ENCODE measurements at regions not wholly inside any gene's neighbourhood (a gene's known extent, or its start where the extent isn't known, plus 50 kb on each side); places are given as distances from the start of the nearest gene placed in this dataset.

GRCh38 chr19:30762651-30763050 is 390.5 kb downstream of the ZNF536 start:
- DNase-seq (ENCODE audit: low read depth): no peak
- H3K27me3 ChIP-seq (ENCODE audit: control insufficient read depth, insufficient read depth, low read length): no peaks in the 10 kb centered on the region
- H3K4me3 ChIP-seq (ENCODE audit: low read depth, low read length): no peak overlapping the region
- H3K36me3 ChIP-seq (ENCODE audit: control insufficient read depth, insufficient read depth, low read length): no peaks in the 10 kb centered on the region
- no peak for TF ChIP-seq CTCF (IDR thresholded peaks at IDR 0.05; ENCODE audit: insufficient read depth, low read length, poor library complexity, severe bottlenecking)

- DNase-seq (ENCODE audit: low read depth): no peak
- no peak for TF ChIP-seq CTCF (IDR thresholded peaks at IDR 0.05; ENCODE audit: insufficient read depth, low read length, poor library complexity, severe bottlenecking)
These were observed 387.8 kb downstream of the ZNF536 start for GRCh38 chr19:30760014-30760413.

GRCh38 chr19:30757837-30758617 is 385.8 kb downstream of the ZNF536 start:
- TF ChIP-seq CTCF (IDR thresholded peaks at IDR 0.05; ENCODE audit: insufficient read depth, low read length, poor library complexity, severe bottlenecking): no peak
- H3K36me3 ChIP-seq (ENCODE audit: control insufficient read depth, insufficient read depth, low read length): no peaks in the 10 kb centered on the region
- H3K27me3 ChIP-seq (ENCODE audit: control insufficient read depth, insufficient read depth, low read length): no peaks in the 10 kb centered on the region
- no peak for DNase-seq (ENCODE audit: low read depth)
- H3K4me3 ChIP-seq (ENCODE audit: low read depth, low read length): no peak overlapping the region

More at GRCh38 chr19:30760014-30760413, 387.8 kb downstream of the ZNF536 start:
- Histone ChIP-seq H3K27me3 (ENCODE audit: control insufficient read depth, insufficient read depth, low read length) (no peaks in the 10 kb centered on the region), H3K36me3 (ENCODE audit: control insufficient read depth, insufficient read depth, low read length) (no peaks in the 10 kb centered on the region), H3K4me3 (ENCODE audit: low read depth, low read length) (no peak overlapping the region)

GRCh38 chr19:30757104-30757836 is 385.1 kb downstream of the ZNF536 start:
- no peaks in the 10 kb centered on the region for H3K27me3 ChIP-seq (ENCODE audit: control insufficient read depth, insufficient read depth, low read length)
- DNase-seq (ENCODE audit: low read depth): no peak

GRCh38 chr19:30755581-30755980 is 383.4 kb downstream of the ZNF536 start:
- Histone ChIP-seq H3K27me3 (ENCODE audit: control insufficient read depth, insufficient read depth, low read length) (no peaks in the 10 kb centered on the region), H3K4me3 (ENCODE audit: low read depth, low read length) (no peak overlapping the region), H3K36me3 (ENCODE audit: control insufficient read depth, insufficient read depth, low read length) (no peaks in the 10 kb centered on the region)
- DNase-seq (ENCODE audit: low read depth): no peak
- no peak for TF ChIP-seq CTCF (IDR thresholded peaks at IDR 0.05; ENCODE audit: insufficient read depth, low read length, poor library complexity, severe bottlenecking)

More at GRCh38 chr19:30757104-30757836, 385.1 kb downstream of the ZNF536 start:
- Histone ChIP-seq H3K4me3 (ENCODE audit: low read depth, low read length) (no peak overlapping the region), H3K36me3 (ENCODE audit: control insufficient read depth, insufficient read depth, low read length) (no peaks in the 10 kb centered on the region)
- no peak for TF ChIP-seq CTCF (IDR thresholded peaks at IDR 0.05; ENCODE audit: insufficient read depth, low read length, poor library complexity, severe bottlenecking)

All from kidney epithelial cell (primary cell).